Breast epithelium (tissue), 3 donors: ENCODE measurements at regions not wholly inside any gene's neighbourhood (a gene's known extent, or its start where the extent isn't known, plus 50 kb on each side); places are given as distances from the start of the nearest gene placed in this dataset.

Experiments used
- CTCF ChIP-seq, 3 donors: fragments of 450-650 bp; IDR thresholded peaks; one replicate each; pipeline ENCODE4 v1.5.1; 2016 to 2017; ENCODE audit warnings: antibody characterized with exemption in 3 of 3, mild to moderate bottlenecking in 3 of 3, moderate library complexity in 3 of 3
- POLR2A ChIP-seq: fragments of 450-650 bp; IDR thresholded peaks from one replicate; pipeline ENCODE4 v1.6.1; 2016; ENCODE audit warnings: antibody characterized with exemption, mild to moderate bottlenecking, moderate library complexity
- POLR2AphosphoS5 ChIP-seq, 3 donors: sonication (generic); formaldehyde crosslinking; IDR thresholded peaks; one replicate each; pipeline ENCODE4 v1.6.1; 2017; ENCODE audit warnings: antibody characterized with exemption in 3 of 3

- no peak for TF ChIP-seq CTCF (IDR thresholded peaks at IDR 0.05)
- TF ChIP-seq POLR2A = no peak
- no peak for TF ChIP-seq POLR2AphosphoS5 (IDR thresholded peaks at IDR 0.05)
These were observed 210.4 kb upstream of the SOX1 start for GRCh38 chr13:111856571-111856970.
